ENCODE measurements at regions not wholly inside any gene's neighbourhood (a gene's known extent, or its start where the extent isn't known, plus 50 kb on each side); places are given as distances from the start of the nearest gene placed in this dataset.

DNA sequence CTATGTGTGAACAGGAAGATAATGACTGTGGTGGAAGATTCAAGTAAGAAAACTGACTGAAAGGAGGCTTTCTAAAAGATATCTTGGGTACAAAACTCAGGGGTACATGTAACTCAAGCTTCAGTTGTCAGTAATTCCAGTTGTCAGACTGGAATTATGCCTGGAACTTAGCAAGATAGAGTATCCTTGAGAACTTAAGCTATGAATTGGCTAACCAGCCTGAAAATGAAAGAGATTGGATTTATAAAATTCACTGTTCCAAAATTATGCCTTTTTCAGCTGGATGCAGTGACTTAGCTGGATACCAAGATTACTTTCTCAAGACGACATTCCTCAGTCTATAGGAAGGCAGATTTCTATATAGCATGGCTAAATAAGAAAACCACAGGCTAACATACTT, 221.9 kb upstream of the ZBTB20 start:
- H3K9me3 Mint-ChIP-seq = peaks cover 4 to 6% of the 10 kb centered on the region in 2 experiments; a peak in 3 of 5 replicates
- H2BK120ac ChIP-seq (ENCODE audit: low read depth, low read length, poor library complexity, severe bottlenecking) = no peak overlapping the region
- no CpG with 5 or more reads among the region's 1 CpG for WGBS (ENCODE audit: extremely low coverage, insufficient read length, low lambda C conversion rate)
- no peak overlapping the region for H3K4me3 Mint-ChIP-seq
- DNase-seq = no peak
- H4K91ac ChIP-seq (ENCODE audit: insufficient read length, low read depth, low read length) = no peak overlapping the region
- H3K79me1 ChIP-seq (ENCODE audit: insufficient read depth, low read depth, low read length, poor library complexity, severe bottlenecking) = no peaks in the 10 kb centered on the region
- H2BK15ac ChIP-seq (ENCODE audit: low read depth, low read length) = no peak overlapping the region
- no peak overlapping the region for H4K5ac ChIP-seq (ENCODE audit: insufficient read length, low read depth, low read length)
- H3K4ac ChIP-seq (ENCODE audit: low read depth, low read length) = no peak overlapping the region
- H3K56ac ChIP-seq (ENCODE audit: insufficient read length, low read depth, low read length) = no peak overlapping the region
- no peaks in the 10 kb centered on the region for H3K4me1 Mint-ChIP-seq
- peaks cover 0 to 8% (median 2%) of the 10 kb centered on the region in 3 experiments; a peak in 4 of 7 replicates for H3K36me3 Mint-ChIP-seq (ENCODE audit: insufficient read depth in 1 of 3, low read depth in 3 of 3)
- H2AFZ ChIP-seq (ENCODE audit: low read length) = no peak overlapping the region
- no peak overlapping the region for H3K4me2 ChIP-seq (ENCODE audit: insufficient read depth, insufficient read length, low read length)
- no peaks in the 10 kb centered on the region for H3K27me3 ChIP-seq (ENCODE audit: insufficient read depth, low read length)
- H3K27me3 Mint-ChIP-seq (ENCODE audit: low read depth) = no peaks in the 10 kb centered on the region
- H3K79me2 ChIP-seq (ENCODE audit: insufficient read depth, low read length) = no peaks in the 10 kb centered on the region
- H3K27ac ChIP-seq (ENCODE audit: insufficient read length, low read depth, low read length) = no peak overlapping the region
- H4K20me1 ChIP-seq (ENCODE audit: control insufficient read depth, insufficient read depth, insufficient read length) = no peaks in the 10 kb centered on the region
- H2BK12ac ChIP-seq (ENCODE audit: insufficient read length, low read depth, low read length) = no peak overlapping the region
- H3K18ac ChIP-seq (ENCODE audit: insufficient read length, low read depth, low read length) = no peak overlapping the region
- no peak overlapping the region for H2BK5ac ChIP-seq (ENCODE audit: insufficient read length, low read length)
- no peaks in the 10 kb centered on the region for H3K23me2 ChIP-seq (ENCODE audit: insufficient read length, low read depth, low read length, poor library complexity, severe bottlenecking)
- H3K14ac ChIP-seq (ENCODE audit: insufficient read depth, low read length) = no peak overlapping the region
- no peak overlapping the region for H3T11ph ChIP-seq (ENCODE audit: low read length)
- H2AK5ac ChIP-seq (ENCODE audit: insufficient read length, low read length) = no peak overlapping the region
- no peaks in the 10 kb centered on the region for H3K9me3 ChIP-seq (ENCODE audit: control insufficient read depth, low read depth, low read length)
- no peak overlapping the region for H2BK20ac ChIP-seq (ENCODE audit: low read depth, low read length, poor library complexity, severe bottlenecking)
- H3K27ac Mint-ChIP-seq = no peak overlapping the region
- TF ChIP-seq, protein P1, sequence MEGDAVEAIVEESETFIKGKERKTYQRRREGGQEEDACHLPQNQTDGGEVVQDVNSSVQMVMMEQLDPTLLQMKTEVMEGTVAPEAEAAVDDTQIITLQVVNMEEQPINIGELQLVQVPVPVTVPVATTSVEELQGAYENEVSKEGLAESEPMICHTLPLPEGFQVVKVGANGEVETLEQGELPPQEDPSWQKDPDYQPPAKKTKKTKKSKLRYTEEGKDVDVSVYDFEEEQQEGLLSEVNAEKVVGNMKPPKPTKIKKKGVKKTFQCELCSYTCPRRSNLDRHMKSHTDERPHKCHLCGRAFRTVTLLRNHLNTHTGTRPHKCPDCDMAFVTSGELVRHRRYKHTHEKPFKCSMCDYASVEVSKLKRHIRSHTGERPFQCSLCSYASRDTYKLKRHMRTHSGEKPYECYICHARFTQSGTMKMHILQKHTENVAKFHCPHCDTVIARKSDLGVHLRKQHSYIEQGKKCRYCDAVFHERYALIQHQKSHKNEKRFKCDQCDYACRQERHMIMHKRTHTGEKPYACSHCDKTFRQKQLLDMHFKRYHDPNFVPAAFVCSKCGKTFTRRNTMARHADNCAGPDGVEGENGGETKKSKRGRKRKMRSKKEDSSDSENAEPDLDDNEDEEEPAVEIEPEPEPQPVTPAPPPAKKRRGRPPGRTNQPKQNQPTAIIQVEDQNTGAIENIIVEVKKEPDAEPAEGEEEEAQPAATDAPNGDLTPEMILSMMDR (conservative IDR thresholded peaks at IDR 0.05) = no peak
- H3K4me1 ChIP-seq (ENCODE audit: insufficient read depth, low read length) = no peaks in the 10 kb centered on the region
- no peak overlapping the region for H3K9ac ChIP-seq (ENCODE audit: extremely low read depth, insufficient read length, low read length)
- H3K23ac ChIP-seq (ENCODE audit: insufficient read length, low read depth, low read length) = no peak overlapping the region
- no peak overlapping the region for H4K8ac ChIP-seq (replicated peaks; ENCODE audit: insufficient read length, low read depth, low read length)

Data from H9 (cell line).